Heart left ventricle (tissue), 13 donors: ENCODE measurements at regions not wholly inside any gene's neighbourhood (a gene's known extent, or its start where the extent isn't known, plus 50 kb on each side); places are given as distances from the start of the nearest gene placed in this dataset.

Experiments
- CTCF ChIP-seq, 12 donors: fragments of 200-600 bp; sonication (generic) in 4 of 12; IDR thresholded peaks; one replicate each; pipeline versions ENCODE4 v1.5.0 to v1.8.0; 2018 to 2022; ENCODE audit warnings: antibody characterized with exemption in 12 of 12, mild to moderate bottlenecking in 5 of 12
- POLR2A ChIP-seq, 2 donors: fragments of 450-650 bp; IDR thresholded peaks; one replicate each; pipeline ENCODE4 v1.6.1; 2017; ENCODE audit warnings: antibody characterized with exemption in 2 of 2, mild to moderate bottlenecking in 2 of 2, moderate library complexity in 2 of 2
- donor health status: ischemic (EF 13 %, LVEDD 7.1; RV severe dilation, severe dysfunction).
- donor health status: DM: no; HTN: yes; CAD: no.
- donor health status: DM: no; HTN: no; CAD: no.
- donor health status: ischemic (EF 25% LVEDD 6.9; RV normal size, moderate dysfunction).
- donor health status: ischemic (EF 25% LVEDD 5.7; RV mildly dilated, moderate dysfunction).
- donor health status: ischemic (EF 35%, LVEDD 5.7; RV mildly dilated, moderate dysfunction).
- donor health status: nonischemic (EF 11% LVEDD 7.7; RV severe dilation, severe dysfunction).
- donor health status: DM: yes; HTN: yes; CAD: no.
- donor health status: PGD.
- donor health status: ischemic (EF 29% LVEDD 5.4; RV normal size, mild dysfunction).
- donor health status: nonischemic (EF 23%, LVEDD 6.1; RV moderate dilation, normal function).

GRCh38 chr20:17786221-17786718 lies 86.5 kb downstream of the BANF2 start:
- TF ChIP-seq CTCF (IDR thresholded peaks at IDR 0.05) (no peak), POLR2A (IDR thresholded peaks at IDR 0.05) (no peak)
